Bone marrow (tissue), 2 donors: ENCODE measurements at regions not wholly inside any gene's neighbourhood (a gene's known extent, or its start where the extent isn't known, plus 50 kb on each side); places are given as distances from the start of the nearest gene placed in this dataset.
"Not testable (repeated sequence)": the region's sequence is repeated elsewhere in the genome, so short reads cannot be mapped to it uniquely, and the experiment has no call there.

Experiments
- DNase-seq, 2 donors: peaks; one replicate each; lab custom pipeline; 2025; lab: John Stamatoyannopoulos, UW

DNA sequence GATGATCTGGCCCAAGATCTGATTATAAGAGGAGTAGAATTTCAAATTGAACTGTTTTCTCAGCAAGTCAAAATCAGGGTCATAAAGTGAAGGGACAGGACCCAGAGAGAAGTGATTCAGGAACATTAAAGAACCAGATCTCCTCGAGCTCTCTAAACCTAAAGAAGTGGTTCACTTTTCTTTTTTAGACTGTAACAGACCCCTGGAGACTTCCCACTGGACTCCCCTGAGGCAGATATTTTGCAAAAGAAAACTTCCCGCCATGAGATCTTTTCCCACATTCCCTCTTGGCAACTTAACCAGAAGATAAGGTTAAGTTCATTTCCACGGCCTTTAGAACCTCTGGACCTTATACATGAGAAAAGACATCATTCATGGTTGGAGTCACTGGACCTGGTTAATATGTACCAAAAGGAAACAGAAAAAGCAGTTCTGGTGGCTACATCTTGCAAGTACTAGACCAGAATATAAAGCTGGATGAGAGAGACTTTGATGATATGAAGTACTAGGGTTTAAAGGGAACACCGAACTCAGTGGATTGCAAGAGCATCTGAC lies 1061.4 kb downstream of the MRPL39 start:
- no peak for DNase-seq

GRCh38 chr21:24514081-24514733 lies 1093.1 kb downstream of the MRPL39 start:
- DNase-seq = no peak

DNA sequence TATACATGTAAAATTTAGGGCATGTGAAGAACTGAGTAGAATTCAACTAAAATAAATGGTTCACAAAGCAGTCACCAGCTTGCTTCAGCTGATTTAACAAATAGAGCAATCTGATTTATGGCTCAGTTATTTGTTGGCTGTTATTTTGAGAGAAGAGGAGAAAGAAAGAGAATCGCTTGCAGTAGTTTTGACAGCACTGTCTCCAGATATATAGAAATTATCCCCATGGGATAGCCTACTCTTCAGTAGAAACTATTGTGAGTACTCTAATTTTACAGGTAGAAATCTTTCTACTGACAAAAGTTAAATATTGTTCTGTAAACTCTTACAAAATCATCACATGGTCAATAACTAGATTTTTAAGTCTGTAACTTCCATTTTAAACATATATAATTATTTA lies 1098.2 kb downstream of the MRPL39 start:
- DNase-seq = no peak

DNA sequence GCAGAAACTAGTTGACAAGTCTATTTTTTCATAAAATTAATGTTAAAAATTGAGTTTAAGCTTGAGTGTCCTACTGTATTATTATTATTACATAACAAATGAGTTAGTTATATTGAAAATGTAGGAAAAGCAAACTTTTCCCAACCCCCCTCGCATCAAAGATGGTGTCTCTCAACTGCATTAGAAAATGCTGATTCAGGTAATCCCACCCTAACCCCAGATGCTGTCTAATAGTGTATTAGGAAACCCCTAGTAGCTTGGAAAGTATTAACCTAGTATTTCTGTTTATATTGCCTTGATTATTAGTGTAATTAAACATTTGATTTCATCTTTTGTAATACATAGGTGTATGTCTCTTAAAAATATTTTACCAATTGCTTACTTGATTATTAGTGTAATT lies 1120.3 kb downstream of the MRPL39 start:
- no peak for DNase-seq

DNA sequence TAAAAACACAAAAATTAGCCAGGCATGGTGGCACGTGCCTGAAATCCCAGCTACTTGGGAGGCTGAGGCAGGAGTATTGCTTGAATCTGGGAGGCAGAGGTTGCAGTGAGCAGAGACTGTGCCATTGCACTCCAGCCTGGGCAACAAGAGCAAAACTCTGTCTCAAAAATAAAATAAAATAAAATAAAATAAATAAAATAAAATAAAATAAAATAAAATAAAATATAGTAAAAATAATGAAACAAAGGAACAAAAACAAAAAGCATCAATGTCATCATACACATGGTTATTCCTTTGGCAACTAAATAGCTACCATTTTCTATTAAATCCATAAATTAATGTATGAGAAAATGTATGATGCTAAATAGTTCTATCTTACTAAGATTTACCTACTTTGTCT lies 1123.9 kb downstream of the MRPL39 start:
- DNase-seq = not testable (repeated sequence)

DNA sequence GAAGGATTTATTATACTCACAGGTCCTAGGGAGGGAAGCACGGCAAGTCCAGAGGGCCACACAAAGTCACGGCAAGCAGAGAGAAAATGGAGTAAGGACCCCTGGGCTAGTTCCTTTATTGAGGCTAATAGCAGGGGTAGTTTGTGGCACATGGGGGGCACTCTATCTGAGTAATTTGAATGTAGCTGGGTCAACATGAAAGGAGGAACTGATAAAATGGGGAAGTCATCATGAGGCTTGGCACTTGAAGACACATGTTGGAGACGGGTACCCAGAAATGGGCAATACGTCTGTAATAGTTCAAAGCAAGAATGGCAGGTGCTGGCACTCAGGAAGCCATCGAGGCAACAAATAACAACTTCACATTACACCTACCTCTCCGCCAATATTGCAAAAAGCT lies 1136.4 kb downstream of the MRPL39 start:
- DNase-seq = no peak

GRCh38 chr21:24456358-24456757 lies 1150.9 kb downstream of the MRPL39 start:
- no peak for DNase-seq

DNA sequence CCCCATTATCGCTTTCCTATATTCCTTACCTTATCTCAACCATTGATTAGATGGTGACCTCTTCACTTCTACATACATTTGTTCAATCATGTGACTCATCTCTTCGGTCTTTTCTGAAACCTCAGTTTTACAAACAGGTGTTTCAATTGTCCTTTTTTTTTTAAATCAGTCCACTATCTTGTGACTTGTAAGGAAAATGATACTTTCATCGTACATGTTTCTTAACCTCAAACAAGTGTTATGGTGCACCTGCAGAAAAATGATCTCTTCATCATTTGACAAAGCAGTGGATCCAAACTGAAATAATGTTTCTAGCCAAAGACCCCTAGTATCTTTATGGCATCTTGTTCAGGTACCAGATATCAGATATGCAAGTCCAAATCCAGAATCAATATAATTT lies 1157.2 kb downstream of the MRPL39 start:
- DNase-seq = no peak

DNA sequence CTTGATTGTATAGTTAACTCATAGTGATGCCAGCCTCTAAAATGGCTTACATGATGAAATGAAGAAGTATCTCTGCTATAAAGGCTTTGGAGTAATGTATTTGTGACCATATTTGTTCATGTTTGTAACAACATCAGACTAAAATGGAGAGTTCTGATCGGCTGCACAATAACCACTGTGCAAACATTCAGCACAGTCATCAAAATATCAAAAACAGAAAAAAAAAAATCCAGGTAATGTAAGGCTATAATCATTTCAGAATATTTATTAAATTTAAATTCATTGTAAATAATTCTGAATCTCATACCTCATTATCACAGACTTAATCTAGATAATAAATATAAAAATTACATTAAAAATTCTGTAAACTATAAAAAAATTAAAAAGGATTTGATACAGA lies 1161.8 kb downstream of the MRPL39 start:
- DNase-seq = no peak

GRCh38 chr21:24444736-24445135 lies 1162.5 kb downstream of the MRPL39 start:
- DNase-seq = no peak

- no peak for DNase-seq
These were observed 1171.0 kb downstream of the MRPL39 start for GRCh38 chr21:24436236-24436635.

DNA sequence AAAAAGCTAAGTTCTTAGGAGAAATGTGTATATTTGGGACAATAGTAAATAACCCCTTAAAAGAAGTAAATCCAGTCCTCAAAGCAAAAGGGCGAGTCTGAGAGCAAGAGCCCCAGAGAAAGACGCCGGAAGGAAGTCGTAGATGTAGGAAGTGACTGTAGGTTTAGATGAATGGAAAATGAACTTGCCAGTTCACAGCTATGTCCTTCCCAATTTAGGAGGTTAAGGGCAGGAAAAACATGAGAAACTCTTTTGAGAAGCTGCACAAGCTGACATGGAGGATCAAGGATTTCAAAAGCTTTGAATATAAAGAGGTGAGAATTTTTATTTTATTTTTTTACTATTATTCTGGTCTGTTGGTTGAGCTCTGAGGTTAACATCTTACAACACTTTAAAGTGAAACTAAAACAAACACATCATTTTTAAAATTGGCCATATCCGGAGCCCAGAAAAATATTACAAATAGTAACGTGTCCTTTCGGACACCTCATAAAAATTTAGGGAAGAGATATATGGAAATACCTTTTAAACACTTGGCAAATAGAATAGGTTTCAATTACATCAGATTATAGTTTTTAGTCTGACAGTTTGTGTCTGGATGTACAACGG lies 1178.6 kb downstream of the MRPL39 start:
- no peak for DNase-seq

DNA sequence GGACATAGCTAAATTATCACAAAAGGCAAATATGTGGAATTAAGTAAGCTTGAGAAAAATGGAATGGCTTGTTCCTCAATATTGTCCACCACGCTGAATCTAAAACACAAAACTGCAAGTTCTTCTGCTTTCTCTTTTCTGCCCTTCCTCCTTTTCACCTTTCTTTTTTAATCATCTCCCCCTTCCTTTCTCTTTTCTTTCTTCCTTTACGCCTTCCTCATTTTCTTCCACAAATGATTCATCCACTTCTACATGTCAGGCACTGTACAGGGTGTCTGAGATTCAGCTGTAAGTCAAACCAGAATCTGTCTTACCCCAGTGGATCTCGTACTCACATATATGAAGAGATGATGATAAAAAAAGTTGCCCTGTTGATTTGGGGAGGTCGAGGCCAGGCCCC lies 1182.5 kb downstream of the MRPL39 start:
- DNase-seq = no peak

GRCh38 chr21:24423546-24423945 lies 1183.7 kb downstream of the MRPL39 start:
- no peak for DNase-seq

- DNase-seq = no peak
These were observed 1186.6 kb downstream of the MRPL39 start for GRCh38 chr21:24420689-24421088.

GRCh38 chr21:24419641-24420040 lies 1187.6 kb downstream of the MRPL39 start:
- DNase-seq = not testable (repeated sequence)

GRCh38 chr21:24418671-24419070 lies 1188.6 kb downstream of the MRPL39 start:
- no peak for DNase-seq

GRCh38 chr21:24411429-24411828 lies 1195.9 kb downstream of the MRPL39 start:
- DNase-seq = no peak

GRCh38 chr21:24403221-24403620 lies 1204.1 kb downstream of the MRPL39 start:
- DNase-seq = no peak

DNA sequence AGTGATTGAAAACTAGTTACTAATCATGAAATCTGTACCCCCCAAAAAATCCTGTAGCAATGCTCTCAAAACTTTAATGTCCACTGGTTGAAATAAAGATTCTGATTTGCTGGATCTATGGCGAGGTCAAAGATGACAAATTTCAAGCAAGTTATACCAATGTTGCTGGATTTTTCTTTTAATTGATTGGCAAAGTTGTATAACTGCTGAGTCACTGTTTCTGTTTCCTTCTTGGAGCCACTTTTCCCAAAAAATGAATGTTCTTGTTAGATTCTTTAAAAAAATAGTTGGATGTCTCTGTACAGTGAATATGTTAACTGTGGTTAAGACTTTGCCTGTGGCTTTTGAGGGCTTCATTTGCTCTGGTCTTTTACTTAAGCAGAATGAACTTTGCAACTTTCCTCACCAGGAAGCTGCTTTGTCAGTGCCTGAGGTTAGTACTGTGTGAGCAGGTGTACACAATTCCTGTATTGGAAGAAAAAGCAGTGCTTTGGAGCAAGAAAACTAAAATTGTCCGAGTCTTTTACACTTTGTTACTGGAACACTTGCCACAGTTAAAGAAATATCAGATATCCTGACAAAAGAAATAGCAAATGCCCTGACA lies 1211.9 kb downstream of the MRPL39 start:
- no peak for DNase-seq

- DNase-seq = no peak
These were observed 1232.1 kb downstream of the MRPL39 start for GRCh38 chr21:24375201-24375600.

- no peak for DNase-seq
These were observed 1234.8 kb downstream of the MRPL39 start for GRCh38 chr21:24372506-24372905.

- no peak for DNase-seq
These were observed 1237.5 kb downstream of the MRPL39 start for GRCh38 chr21:24369746-24370145.
